IMR-90 (cell line): ENCODE measurements at regions not wholly inside any gene's neighbourhood (a gene's known extent, or its start where the extent isn't known, plus 50 kb on each side); places are given as distances from the start of the nearest gene placed in this dataset.

ENCODE experiments used
- ATAC-seq: fragments of 200-7000 bp; cut with Tn5 transposase; 2 replicates; pipeline ENCODE4 v1.9.1; 2020; ENCODE audit warnings: low read depth, mild to moderate bottlenecking, moderate library complexity
- BruUV-seq: library from RNA; stranded (reverse); fragments of 400-500 nt; replicated peaks from 2 replicates; lab custom pipeline; 2021; lab: Mats Ljungman, UMichigan
- CTCF ChIA-PET: fragments of 300-600 bp; formaldehyde crosslinking; extraction: SDS; loops from one replicate; lab custom pipeline; 2021; ENCODE audit warnings: antibody characterized with exemption; lab: Yijun Ruan, JAX
- POLR2A ChIA-PET: fragments of 300-600 bp; sonication (Branson Sonifier 250); formaldehyde crosslinking; loops from one replicate; lab custom pipeline; 2022; ENCODE audit warnings: antibody characterized with exemption; ENCODE audit not compliant: unreplicated experiment; lab: Charles Lee
- DNase-seq: peaks from one replicate; pipeline ENCODE4 v3.0.0; 2013
- H2AFZ ChIP-seq: replicated peaks from 2 replicates; pipeline ENCODE3; 2013; ENCODE audit warnings: low read length, mild to moderate bottlenecking; ENCODE audit not compliant: poor library complexity
- H2AK5ac ChIP-seq: 2 replicates; pipeline ENCODE4 v1.6.1; 2013; ENCODE audit warnings: low read depth, low read length, inconsistent platforms
- H2AK9ac ChIP-seq: replicated peaks from 2 replicates; pipeline ENCODE3; 2013; ENCODE audit warnings: mild to moderate bottlenecking, low read depth, low read length, moderate library complexity; ENCODE audit not compliant: poor library complexity
- H2BK120ac ChIP-seq: 2 replicates; pipeline ENCODE4 v1.6.1; 2013; ENCODE audit warnings: low read depth, low read length, inconsistent platforms
- H2BK15ac ChIP-seq: 3 replicates; pipeline ENCODE4 v1.6.1; 2013; ENCODE audit warnings: low read depth, low read length, inconsistent platforms
- H2BK20ac ChIP-seq: 2 replicates; pipeline ENCODE4 v1.6.1; 2013; ENCODE audit warnings: low read depth, mild to moderate bottlenecking, inconsistent platforms, low read length, moderate library complexity
- H2BK5ac ChIP-seq: 2 replicates; pipeline ENCODE4 v1.6.1; 2013; ENCODE audit warnings: mild to moderate bottlenecking, low read depth, low read length, inconsistent platforms; ENCODE audit not compliant: poor library complexity, severe bottlenecking
- H3K14ac ChIP-seq: replicated peaks from 2 replicates; pipeline ENCODE4 v1.6.1; 2013; ENCODE audit warnings: low read depth, low read length, inconsistent platforms
- H3K18ac ChIP-seq: 2 replicates; pipeline ENCODE4 v1.6.1; 2013; ENCODE audit warnings: low read depth, low read length, control low read depth
- H3K23ac ChIP-seq: 2 replicates; pipeline ENCODE4 v1.6.1; 2013; ENCODE audit warnings: low read depth, low read length, inconsistent platforms
- H3K27ac ChIP-seq: 2 replicates; pipeline ENCODE4 v1.5.1; 2013; ENCODE audit warnings: mild to moderate bottlenecking, control low read depth, low read length; ENCODE audit not compliant: insufficient read depth
- H3K27me3 ChIP-seq: 2 replicates; pipeline ENCODE4 v1.6.1; 2013; ENCODE audit warnings: low read length; ENCODE audit not compliant: control insufficient read depth, insufficient read depth
- H3K36me3 ChIP-seq: 2 replicates; pipeline ENCODE4 v1.6.1; 2013; ENCODE audit warnings: low read length, mixed read lengths; ENCODE audit not compliant: control insufficient read depth, insufficient read depth
- H3K4ac ChIP-seq: 2 replicates; pipeline ENCODE4 v1.6.1; 2013; ENCODE audit warnings: low read depth, low read length, inconsistent platforms
- H3K4me1 ChIP-seq: 2 replicates; pipeline ENCODE4 v1.6.1; 2013; ENCODE audit warnings: low read length, mixed read lengths; ENCODE audit not compliant: control insufficient read depth, insufficient read depth
- H3K4me2 ChIP-seq: 2 replicates; pipeline ENCODE4 v1.6.1; 2013; ENCODE audit warnings: low read depth, mild to moderate bottlenecking, control low read depth, low read length, moderate library complexity
- H3K4me3 ChIP-seq: 2 replicates; pipeline ENCODE4 v1.5.1; 2013; ENCODE audit warnings: low read depth, mild to moderate bottlenecking, control low read depth, low read length, moderate library complexity; ENCODE audit not compliant: insufficient read depth
- H3K56ac ChIP-seq: 2 replicates; pipeline ENCODE4 v1.6.1; 2013; ENCODE audit warnings: low read length, inconsistent platforms; ENCODE audit not compliant: insufficient read depth; ENCODE audit errors: extremely low read depth
- H3K79me1 ChIP-seq, 2 experiments: 2 replicates each; pipeline ENCODE4 v1.6.1; 2013; ENCODE audit warnings: low read length in 2 of 2, inconsistent platforms in 1 of 2, low read depth in 1 of 2
- H3K9ac ChIP-seq: 2 replicates; pipeline ENCODE4 v1.6.1; 2013; ENCODE audit warnings: low read depth, low read length, control low read depth
- H3K9me1 ChIP-seq: 2 replicates; pipeline ENCODE4 v1.6.1; 2013; ENCODE audit warnings: low read length, inconsistent platforms; ENCODE audit not compliant: insufficient read depth
- H3K9me3 ChIP-seq: 2 replicates; pipeline ENCODE4 v1.6.1; 2013; ENCODE audit warnings: low read length; ENCODE audit not compliant: control insufficient read depth, insufficient read depth
- H4K20me1 ChIP-seq: 2 replicates; pipeline ENCODE4 v1.6.1; 2013; ENCODE audit warnings: low read length, inconsistent platforms; ENCODE audit not compliant: insufficient read depth
- H4K5ac ChIP-seq: 2 replicates; pipeline ENCODE4 v1.6.1; 2013; ENCODE audit warnings: mild to moderate bottlenecking, low read depth, low read length, control low read depth
- H4K8ac ChIP-seq, 2 experiments: 2 replicates each; pipeline ENCODE4 v1.6.1; 2013; ENCODE audit warnings: low read depth in 2 of 2, low read length in 2 of 2, control low read depth in 1 of 2, inconsistent platforms in 1 of 2
- H4K91ac ChIP-seq: 2 replicates; pipeline ENCODE4 v1.6.1; 2013; ENCODE audit warnings: low read depth, low read length, inconsistent platforms; ENCODE audit not compliant: insufficient read depth
- BHLHE40 ChIP-seq: fragments of 150-350 bp; IDR thresholded peaks from 2 replicates; pipeline ENCODE4 v1.6.1; 2016; ENCODE audit warnings: mild to moderate bottlenecking, low read depth, low read length
- CEBPB ChIP-seq: IDR thresholded peaks from 2 replicates; pipeline ENCODE4 v1.6.1; 2012; ENCODE audit warnings: low read depth, low read length, improper control_type of control experiment
- CHD1 ChIP-seq: IDR thresholded peaks from 2 replicates; pipeline ENCODE4 v1.6.1; 2012; ENCODE audit warnings: low read depth, low read length, improper control_type of control experiment
- FOS ChIP-seq: fragments of 150-350 bp; IDR thresholded peaks from 2 replicates; pipeline ENCODE4 v1.6.1; 2016; ENCODE audit warnings: low read depth, low read length
- MAFK ChIP-seq: IDR thresholded peaks from 2 replicates; pipeline ENCODE4 v1.6.1; 2012; ENCODE audit warnings: low read depth, low read length, improper control_type of control experiment
- MAZ ChIP-seq: IDR thresholded peaks from 2 replicates; pipeline ENCODE4 v1.6.1; 2012; ENCODE audit warnings: low read depth, mild to moderate bottlenecking, low read length, improper control_type of control experiment, moderate library complexity, borderline replicate concordance
- MXI1 ChIP-seq: IDR thresholded peaks from 2 replicates; pipeline ENCODE4 v1.6.1; 2012; ENCODE audit warnings: low read depth, mild to moderate bottlenecking, low read length, moderate library complexity, borderline replicate concordance
- NFE2L2 ChIP-seq: fragments of 150-350 bp; IDR thresholded peaks from 2 replicates; pipeline ENCODE4 v1.6.1; 2016; ENCODE audit warnings: low read depth, mild to moderate bottlenecking, low read length
- POLR2A ChIP-seq: IDR thresholded peaks from 2 replicates; pipeline ENCODE4 v1.6.1; 2012; ENCODE audit warnings: mild to moderate bottlenecking, low read depth, low read length
- RAD21 ChIP-seq: IDR thresholded peaks from 2 replicates; pipeline ENCODE4 v1.6.1; 2012; ENCODE audit warnings: low read length, improper control_type of control experiment
- RCOR1 ChIP-seq: IDR thresholded peaks from 2 replicates; pipeline ENCODE4 v1.6.1; 2012; ENCODE audit warnings: mild to moderate bottlenecking, low read length, improper control_type of control experiment; ENCODE audit not compliant: insufficient replicate concordance
- RFX5 ChIP-seq: IDR thresholded peaks from 2 replicates; pipeline ENCODE4 v1.8.0; 2012; ENCODE audit warnings: low read depth, mild to moderate bottlenecking, low read length, moderate library complexity
- SMC3 ChIP-seq: fragments of 150-350 bp; IDR thresholded peaks from 2 replicates; pipeline ENCODE4 v1.6.1; 2016; ENCODE audit warnings: low read depth, mild to moderate bottlenecking, antibody characterized with exemption, low read length, moderate library complexity
- WGBS, 2 experiments: methylation state at CpG; one replicate each; pipeline versions ENCODE4 v1.1.5 to v1.1.7; 2013; ENCODE audit warnings: missing lambda C conversion rate in 2 of 2; ENCODE audit not compliant: insufficient read length in 1 of 2; ENCODE audit errors: extremely low coverage in 2 of 2; 5-methylcytosine and 5-hydroxymethylcytosine counted together
- dilution Hi-C: fragments of 300-500 bp; cut with HindIII; formaldehyde crosslinking; loops from one replicate; pipeline ENCODE4 v1.14.3; 2018; ENCODE audit warnings: low sequenced_read_pairs; ENCODE audit not compliant: unreplicated experiment
- in situ Hi-C: fragments of 300-500 bp; cut with MboI; formaldehyde crosslinking; loops from 3 replicates; pipeline ENCODE4 v1.14.3; 2019; ENCODE audit warnings: low sequenced_read_pairs, inconsistent platforms, mixed read lengths
- intact Hi-C: fragments of 100-400 bp; cut with micrococcal nuclease; formaldehyde crosslinking; loops from 2 replicates; pipeline ENCODE4 v1.10.0; 2022
- TF ChIP-seq, protein P1 (sequence below): conservative IDR thresholded peaks from 2 replicates; pipeline ENCODE4 v1.5.1; 2012; ENCODE audit warnings: mild to moderate bottlenecking, low read depth, low read length, improper control_type of control experiment
- TF ChIP-seq, protein P2 (sequence below): fragments of 150-350 bp; IDR thresholded peaks from 2 replicates; pipeline ENCODE4 v1.6.1; 2016; ENCODE audit warnings: low read depth, mild to moderate bottlenecking, low read length, moderate library complexity, borderline replicate concordance
- TF ChIP-seq, protein P3 (sequence below): fragments of 150-350 bp; IDR thresholded peaks from 2 replicates; pipeline ENCODE4 v1.6.1; 2017; ENCODE audit warnings: mild to moderate bottlenecking, antibody characterized with exemption, low read length, low read depth

DNA sequence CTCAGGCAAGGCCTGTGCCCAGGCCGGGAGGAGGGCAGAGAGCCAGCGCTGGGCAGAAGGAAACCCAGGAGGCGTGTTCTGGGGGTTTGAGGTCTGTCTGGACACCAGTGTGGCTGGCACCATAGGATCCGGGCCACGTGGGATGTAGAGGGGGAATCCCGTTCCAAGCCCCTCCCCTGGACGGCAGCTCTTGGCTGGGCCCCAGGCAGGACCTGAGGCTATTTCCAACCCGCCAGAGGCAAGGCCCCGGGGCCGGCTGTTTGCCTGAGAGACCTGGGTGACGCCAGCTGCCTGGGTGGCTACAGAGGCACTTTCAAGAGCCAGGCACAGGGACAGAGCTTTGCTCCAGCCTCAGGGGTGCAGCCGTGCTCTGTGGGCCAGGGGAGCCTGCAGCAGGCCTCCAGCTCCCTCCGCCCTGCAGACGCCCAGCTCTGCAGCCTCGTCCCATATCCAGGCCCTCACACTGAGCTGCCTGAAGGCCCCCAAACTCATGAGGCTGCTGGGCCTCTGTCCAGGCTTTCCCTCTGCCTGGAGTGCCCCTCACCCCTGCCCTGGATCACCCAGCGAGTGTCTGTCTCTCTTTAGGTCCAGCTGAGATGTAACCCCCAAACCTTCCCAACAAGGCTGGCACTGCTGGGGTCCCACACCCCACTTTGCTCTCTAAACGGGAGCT, 56.6 kb upstream of the EGFL7 start:
- Histone ChIP-seq H2BK20ac (no peak overlapping the region), H2BK5ac (no peak overlapping the region), H3K9ac (no peak overlapping the region), H2AK9ac (no peak overlapping the region), H3K14ac (no peak overlapping the region), H2AFZ (no peak overlapping the region), H3K9me3 (no peaks in the 10 kb centered on the region), H3K4me2 (no peak overlapping the region), H3K18ac (no peak overlapping the region), H3K27me3 (peaks cover 8% of the 10 kb centered on the region), H4K5ac (no peak overlapping the region), H3K79me1 (no peaks in the 10 kb centered on the region), H3K23ac (no peak overlapping the region), H3K9me1 (no peaks in the 10 kb centered on the region), H3K4me1 (no peaks in the 10 kb centered on the region), H3K27ac (no peak overlapping the region), H3K36me3 (no peaks in the 10 kb centered on the region), H3K56ac (no peak overlapping the region), H3K4me3 (no peak overlapping the region), H2BK120ac (no peak overlapping the region), H2BK15ac (no peak overlapping the region), H4K20me1 (no peaks in the 10 kb centered on the region), H2AK5ac (no peak overlapping the region), H3K4ac (no peak overlapping the region), H4K91ac (no peak overlapping the region), H4K8ac (no peak overlapping the region)
- intact Hi-C loops (no loop called here), dilution Hi-C loops (no loop called here), in situ Hi-C loops (no loop called here)
- POLR2A ChIA-PET = no interaction called here
- CTCF ChIA-PET = no interaction called here
- DNase-seq = no peak
- no TSS peak for BruUV-seq
- no peak; the same call in 1 of the 2 replicates for ATAC-seq
- TF ChIP-seq, protein P1, sequence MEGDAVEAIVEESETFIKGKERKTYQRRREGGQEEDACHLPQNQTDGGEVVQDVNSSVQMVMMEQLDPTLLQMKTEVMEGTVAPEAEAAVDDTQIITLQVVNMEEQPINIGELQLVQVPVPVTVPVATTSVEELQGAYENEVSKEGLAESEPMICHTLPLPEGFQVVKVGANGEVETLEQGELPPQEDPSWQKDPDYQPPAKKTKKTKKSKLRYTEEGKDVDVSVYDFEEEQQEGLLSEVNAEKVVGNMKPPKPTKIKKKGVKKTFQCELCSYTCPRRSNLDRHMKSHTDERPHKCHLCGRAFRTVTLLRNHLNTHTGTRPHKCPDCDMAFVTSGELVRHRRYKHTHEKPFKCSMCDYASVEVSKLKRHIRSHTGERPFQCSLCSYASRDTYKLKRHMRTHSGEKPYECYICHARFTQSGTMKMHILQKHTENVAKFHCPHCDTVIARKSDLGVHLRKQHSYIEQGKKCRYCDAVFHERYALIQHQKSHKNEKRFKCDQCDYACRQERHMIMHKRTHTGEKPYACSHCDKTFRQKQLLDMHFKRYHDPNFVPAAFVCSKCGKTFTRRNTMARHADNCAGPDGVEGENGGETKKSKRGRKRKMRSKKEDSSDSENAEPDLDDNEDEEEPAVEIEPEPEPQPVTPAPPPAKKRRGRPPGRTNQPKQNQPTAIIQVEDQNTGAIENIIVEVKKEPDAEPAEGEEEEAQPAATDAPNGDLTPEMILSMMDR = no peak
- TF ChIP-seq NFE2L2 (no peak), RFX5 (no peak), MXI1 (no peak), MAZ (no peak), POLR2A (no peak), BHLHE40 (no peak), RAD21 (no peak), FOS (no peak), CHD1 (no peak), RCOR1 (no peak), MAFK (no peak), SMC3 (no peak), CEBPB (no peak)
- TF ChIP-seq, protein P2, sequence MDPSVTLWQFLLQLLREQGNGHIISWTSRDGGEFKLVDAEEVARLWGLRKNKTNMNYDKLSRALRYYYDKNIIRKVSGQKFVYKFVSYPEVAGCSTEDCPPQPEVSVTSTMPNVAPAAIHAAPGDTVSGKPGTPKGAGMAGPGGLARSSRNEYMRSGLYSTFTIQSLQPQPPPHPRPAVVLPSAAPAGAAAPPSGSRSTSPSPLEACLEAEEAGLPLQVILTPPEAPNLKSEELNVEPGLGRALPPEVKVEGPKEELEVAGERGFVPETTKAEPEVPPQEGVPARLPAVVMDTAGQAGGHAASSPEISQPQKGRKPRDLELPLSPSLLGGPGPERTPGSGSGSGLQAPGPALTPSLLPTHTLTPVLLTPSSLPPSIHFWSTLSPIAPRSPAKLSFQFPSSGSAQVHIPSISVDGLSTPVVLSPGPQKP = no peak
- TF ChIP-seq, protein P3, sequence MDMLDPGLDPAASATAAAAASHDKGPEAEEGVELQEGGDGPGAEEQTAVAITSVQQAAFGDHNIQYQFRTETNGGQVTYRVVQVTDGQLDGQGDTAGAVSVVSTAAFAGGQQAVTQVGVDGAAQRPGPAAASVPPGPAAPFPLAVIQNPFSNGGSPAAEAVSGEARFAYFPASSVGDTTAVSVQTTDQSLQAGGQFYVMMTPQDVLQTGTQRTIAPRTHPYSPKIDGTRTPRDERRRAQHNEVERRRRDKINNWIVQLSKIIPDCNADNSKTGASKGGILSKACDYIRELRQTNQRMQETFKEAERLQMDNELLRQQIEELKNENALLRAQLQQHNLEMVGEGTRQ = no peak
- 56% methylated on average over 11 of the region's 17 CpGs; no CpG with 5 or more reads in 1 of the 2 experiments for WGBS, 2 experiments
